Upper lobe of left lung (tissue), 4 donors: ENCODE measurements at regions not wholly inside any gene's neighbourhood (a gene's known extent, or its start where the extent isn't known, plus 50 kb on each side); places are given as distances from the start of the nearest gene placed in this dataset.

ENCODE experiments used
- CTCF ChIP-seq, 6 experiments: fragments of 450-650 bp in 4 of 6; fragments of 200-600 bp in 2 of 6; sonication (generic) in 2 of 6; IDR thresholded peaks; one replicate each; pipeline ENCODE4 v1.5.1; 2016 to 2019; ENCODE audit warnings: antibody characterized with exemption in 6 of 6
- POLR2AphosphoS5 ChIP-seq, 2 donors: sonication (generic); formaldehyde crosslinking; IDR thresholded peaks; one replicate each; pipeline ENCODE4 v1.5.1; 2017; ENCODE audit warnings: antibody characterized with exemption in 2 of 2

GRCh38 chr3:144743225-144743668, 771.6 kb downstream of the DIPK2A start:
- TF ChIP-seq CTCF (IDR thresholded peaks at IDR 0.05) (no peak), POLR2AphosphoS5 (IDR thresholded peaks at IDR 0.05) (no peak)
